ENCODE measurements at regions not wholly inside any gene's neighbourhood (a gene's known extent, or its start where the extent isn't known, plus 50 kb on each side); places are given as distances from the start of the nearest gene placed in this dataset.

DNA sequence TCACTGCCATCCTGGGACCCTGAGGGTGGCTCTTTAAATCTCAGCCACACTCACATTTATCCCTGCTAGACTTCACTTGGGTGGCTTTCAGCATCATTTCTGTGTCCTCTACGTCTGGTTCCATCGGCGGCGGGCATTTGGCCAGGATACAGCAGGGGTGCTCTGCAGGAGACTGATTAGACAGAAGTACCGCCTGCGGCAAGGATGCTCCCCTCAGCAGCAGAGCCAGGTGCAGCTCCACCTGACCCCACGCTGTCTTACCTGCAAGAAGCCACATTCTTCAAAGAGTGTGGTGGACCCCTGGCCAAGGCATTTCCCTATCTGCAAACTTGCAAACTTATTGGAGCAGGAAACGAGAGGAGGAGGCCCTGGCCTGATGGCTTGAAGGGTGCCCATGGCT is 309.8 kb upstream of the IRX4 start:
- Histone ChIP-seq H3K27me3 (peaks cover 0 to 5% of the 10 kb centered on the region in 2 donors), H3K4me1 (no peaks in the 10 kb centered on the region), H3K4me3 (no peak overlapping the region), H3K9me3 (peaks cover 0 to 14% (median 0%) of the 10 kb centered on the region in 4 donors), H3K36me3 (no peaks in the 10 kb centered on the region), H3K27ac (no peak overlapping the region)
- TF ChIP-seq, protein P1, sequence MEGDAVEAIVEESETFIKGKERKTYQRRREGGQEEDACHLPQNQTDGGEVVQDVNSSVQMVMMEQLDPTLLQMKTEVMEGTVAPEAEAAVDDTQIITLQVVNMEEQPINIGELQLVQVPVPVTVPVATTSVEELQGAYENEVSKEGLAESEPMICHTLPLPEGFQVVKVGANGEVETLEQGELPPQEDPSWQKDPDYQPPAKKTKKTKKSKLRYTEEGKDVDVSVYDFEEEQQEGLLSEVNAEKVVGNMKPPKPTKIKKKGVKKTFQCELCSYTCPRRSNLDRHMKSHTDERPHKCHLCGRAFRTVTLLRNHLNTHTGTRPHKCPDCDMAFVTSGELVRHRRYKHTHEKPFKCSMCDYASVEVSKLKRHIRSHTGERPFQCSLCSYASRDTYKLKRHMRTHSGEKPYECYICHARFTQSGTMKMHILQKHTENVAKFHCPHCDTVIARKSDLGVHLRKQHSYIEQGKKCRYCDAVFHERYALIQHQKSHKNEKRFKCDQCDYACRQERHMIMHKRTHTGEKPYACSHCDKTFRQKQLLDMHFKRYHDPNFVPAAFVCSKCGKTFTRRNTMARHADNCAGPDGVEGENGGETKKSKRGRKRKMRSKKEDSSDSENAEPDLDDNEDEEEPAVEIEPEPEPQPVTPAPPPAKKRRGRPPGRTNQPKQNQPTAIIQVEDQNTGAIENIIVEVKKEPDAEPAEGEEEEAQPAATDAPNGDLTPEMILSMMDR (IDR thresholded peaks at IDR 0.05), result no peak
- no peak for TF ChIP-seq POLR2A (IDR thresholded peaks at IDR 0.05)
- no peak for TF ChIP-seq EP300 (IDR thresholded peaks at IDR 0.05)
- 85 to 86% methylated on average over 8 of the region's 8 CpGs for WGBS, 2 donors
- no peak for DNase-seq (ENCODE audit: low spot score in 2 of 2)

DNA sequence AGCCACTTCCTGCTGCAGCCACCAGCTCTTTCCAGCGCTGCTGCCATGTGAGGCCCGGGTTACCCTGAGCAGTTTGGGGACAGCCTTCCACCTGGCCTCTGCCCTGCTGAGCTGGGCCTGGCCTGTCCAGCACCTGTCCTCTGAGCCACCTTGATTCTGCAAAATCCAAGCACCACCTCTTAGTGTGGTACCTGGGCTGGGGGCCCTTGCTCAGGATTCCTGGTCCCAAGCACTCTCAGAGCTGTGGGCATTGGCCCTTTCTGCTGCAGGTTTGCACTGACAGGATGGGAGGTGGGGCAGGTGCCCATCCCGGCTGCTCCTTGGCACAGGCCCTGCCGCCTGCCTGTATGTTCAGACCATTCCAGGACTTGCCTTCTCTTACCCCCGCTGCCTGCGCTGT is 309.2 kb upstream of the IRX4 start:
- Histone ChIP-seq H3K4me3 (no peak overlapping the region), H3K4me1 (no peaks in the 10 kb centered on the region), H3K9me3 (peaks cover 0 to 14% (median 0%) of the 10 kb centered on the region in 4 donors), H3K36me3 (no peaks in the 10 kb centered on the region), H3K27me3 (peaks cover 0 to 3% of the 10 kb centered on the region in 2 donors), H3K27ac (no peak overlapping the region)
- no peak for TF ChIP-seq POLR2A (IDR thresholded peaks at IDR 0.05)
- TF ChIP-seq, protein P1 (IDR thresholded peaks at IDR 0.05), result no peak
- no peak for TF ChIP-seq EP300 (IDR thresholded peaks at IDR 0.05)
- DNase-seq (ENCODE audit: low spot score in 2 of 2), result no peak
- WGBS, 2 donors, result 74 to 78% methylated on average over 4 to 6 of the region's 6 CpGs

DNA sequence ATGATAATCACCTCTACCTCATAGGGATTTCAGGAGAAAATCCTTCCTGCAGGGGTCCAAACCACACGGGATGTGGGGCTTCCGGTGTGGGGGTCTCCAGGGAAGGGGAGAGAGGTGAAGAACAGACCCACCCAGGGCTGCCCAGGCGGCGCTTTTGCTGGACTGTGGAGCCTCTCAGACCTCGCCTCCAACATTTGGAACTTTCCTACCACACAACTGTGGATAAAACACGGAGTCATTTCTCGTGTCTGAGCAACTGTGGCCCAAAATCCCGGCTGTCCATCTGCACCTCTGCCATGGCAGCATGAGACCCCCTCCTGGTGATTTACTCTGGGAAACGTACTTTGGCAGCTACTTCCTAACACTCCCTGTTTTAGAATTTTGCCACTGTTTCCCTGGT is 307.8 kb upstream of the IRX4 start:
- Histone ChIP-seq H3K9me3 (peaks cover 0 to 13% (median 0%) of the 10 kb centered on the region in 4 donors), H3K27ac (no peak overlapping the region), H3K27me3 (no peaks in the 10 kb centered on the region), H3K4me1 (no peaks in the 10 kb centered on the region), H3K36me3 (no peaks in the 10 kb centered on the region), H3K4me3 (no peak overlapping the region)
- no peak for TF ChIP-seq EP300 (IDR thresholded peaks at IDR 0.05)
- TF ChIP-seq, protein P1 (IDR thresholded peaks at IDR 0.05), result no peak
- TF ChIP-seq POLR2A (IDR thresholded peaks at IDR 0.05), result no peak
- no peak for DNase-seq (ENCODE audit: low spot score in 2 of 2)
- 63 to 69% methylated on average over 9 of the region's 9 CpGs for WGBS, 2 donors

DNA sequence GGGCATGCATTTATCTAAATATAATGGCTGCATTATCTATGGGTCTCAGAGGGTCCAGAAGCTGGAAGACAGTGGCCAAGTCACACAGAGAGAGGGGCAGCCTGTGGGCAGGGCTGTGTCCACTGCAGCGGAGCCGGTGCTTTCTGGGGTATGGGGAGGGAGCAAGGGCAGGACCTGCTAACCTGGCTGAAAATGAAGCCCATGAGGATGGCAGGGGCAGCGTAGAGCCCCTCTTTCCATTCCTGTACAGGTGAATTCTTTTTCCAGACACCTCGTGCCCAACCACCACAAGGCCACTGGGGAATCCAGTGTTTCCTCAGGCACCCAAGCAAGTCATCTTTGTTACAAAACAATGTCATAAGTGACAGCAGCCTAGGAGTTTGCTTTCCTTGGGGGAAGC is 305.9 kb upstream of the IRX4 start:
- no peak for DNase-seq (ENCODE audit: low spot score in 2 of 2)
- TF ChIP-seq POLR2A (IDR thresholded peaks at IDR 0.05) (no peak), EP300 (IDR thresholded peaks at IDR 0.05) (no peak)
- TF ChIP-seq, protein P1 (IDR thresholded peaks at IDR 0.05), result no peak

DNA sequence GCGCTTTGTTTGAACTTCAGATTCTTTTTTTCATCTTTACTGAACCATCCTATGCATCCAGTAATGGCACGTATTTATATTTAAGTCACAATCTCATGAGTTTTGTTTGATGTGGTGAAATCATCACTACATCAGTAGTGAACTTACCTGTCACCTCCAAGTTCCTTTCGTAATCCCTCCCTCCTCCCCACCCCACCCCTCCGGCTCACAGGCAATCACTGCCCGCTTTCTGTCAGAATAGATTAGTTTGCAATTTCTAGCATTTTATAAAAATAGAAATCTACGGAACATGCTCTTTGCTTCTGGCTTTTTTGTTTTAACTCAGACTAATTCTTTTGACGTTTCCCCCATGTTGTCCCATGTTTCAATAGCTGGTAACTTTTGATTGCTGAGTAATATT is 305.4 kb upstream of the IRX4 start:
- DNase-seq (ENCODE audit: low spot score in 2 of 2), result no peak
- Histone ChIP-seq H3K27ac (no peak overlapping the region), H3K36me3 (no peaks in the 10 kb centered on the region), H3K4me1 (no peaks in the 10 kb centered on the region), H3K4me3 (no peak overlapping the region), H3K9me3 (no peaks in the 10 kb centered on the region), H3K27me3 (no peaks in the 10 kb centered on the region)
- TF ChIP-seq EP300 (IDR thresholded peaks at IDR 0.05), result no peak
- TF ChIP-seq, protein P1 (IDR thresholded peaks at IDR 0.05), result no peak
- no peak for TF ChIP-seq POLR2A (IDR thresholded peaks at IDR 0.05)
- WGBS, 2 donors, result 80 to 91% methylated on average over 7 of the region's 7 CpGs

More for the DNA sequence above, 305.9 kb upstream of the IRX4 start:
- Histone ChIP-seq H3K9me3 (no peaks in the 10 kb centered on the region), H3K4me3 (no peak overlapping the region), H3K27ac (no peak overlapping the region), H3K36me3 (no peaks in the 10 kb centered on the region), H3K27me3 (no peaks in the 10 kb centered on the region), H3K4me1 (no peaks in the 10 kb centered on the region)
- WGBS, 2 donors, result 84 to 85% methylated on average over 4 of the region's 4 CpGs
